Fibroblast of gingiva (primary cell): ENCODE measurements at regions not wholly inside any gene's neighbourhood (a gene's known extent, or its start where the extent isn't known, plus 50 kb on each side); places are given as distances from the start of the nearest gene placed in this dataset.
A peak's percentile ranks its signal among the peaks of the same experiment; 100 is the strongest.
"Not testable (repeated sequence)": the region's sequence is repeated elsewhere in the genome, so short reads cannot be mapped to it uniquely, and the experiment has no call there.

Experiments used
- DNase-seq: peaks from one replicate; pipeline ENCODE4 v3.0.0-alpha.2; 2011; ENCODE audit warnings: low read depth

- not testable (repeated sequence) for DNase-seq
Observed at GRCh38 chr15:59783774-59784520, 94.8 kb upstream of the BNIP2 start.

DNA sequence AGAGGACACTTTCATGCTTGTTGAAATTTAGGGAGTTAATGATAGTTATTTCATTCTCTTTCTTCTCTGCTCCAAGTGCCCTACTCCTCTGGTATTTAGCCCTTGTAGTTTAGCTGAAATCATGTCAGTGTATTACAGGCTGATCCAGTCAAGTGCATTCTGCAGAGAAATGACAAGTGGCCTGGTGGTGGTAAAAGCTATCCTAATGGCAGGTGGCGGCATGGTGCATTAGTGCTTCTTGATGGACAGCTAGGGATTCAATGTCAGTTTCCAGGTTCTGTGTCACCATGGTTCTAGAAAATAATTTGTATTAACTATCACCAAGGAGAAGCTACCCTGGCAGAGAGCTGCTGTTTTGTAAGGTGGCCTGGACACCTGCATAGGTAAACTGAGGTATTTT, 90.0 kb upstream of the BNIP2 start:
- no peak for DNase-seq

DNA sequence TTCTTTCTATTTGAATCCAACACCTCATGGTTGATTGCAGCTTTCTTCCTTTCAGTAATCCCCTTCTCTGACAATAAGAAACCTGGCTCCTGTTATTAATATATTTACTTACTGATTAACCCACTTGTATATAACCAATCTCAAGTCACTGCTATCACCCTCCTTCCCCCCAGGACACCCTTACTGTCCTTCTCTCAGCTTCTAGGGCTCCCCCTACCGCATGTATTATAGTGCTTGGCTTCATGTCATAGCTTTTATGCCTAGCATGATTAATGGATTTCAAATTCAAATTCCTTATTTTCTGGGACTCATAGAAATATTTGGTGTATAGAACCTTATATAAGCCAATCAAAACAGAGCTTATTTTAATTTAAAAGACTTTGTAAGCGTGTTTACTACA, 75.7 kb upstream of the BNIP2 start:
- DNase-seq: no peak

DNA sequence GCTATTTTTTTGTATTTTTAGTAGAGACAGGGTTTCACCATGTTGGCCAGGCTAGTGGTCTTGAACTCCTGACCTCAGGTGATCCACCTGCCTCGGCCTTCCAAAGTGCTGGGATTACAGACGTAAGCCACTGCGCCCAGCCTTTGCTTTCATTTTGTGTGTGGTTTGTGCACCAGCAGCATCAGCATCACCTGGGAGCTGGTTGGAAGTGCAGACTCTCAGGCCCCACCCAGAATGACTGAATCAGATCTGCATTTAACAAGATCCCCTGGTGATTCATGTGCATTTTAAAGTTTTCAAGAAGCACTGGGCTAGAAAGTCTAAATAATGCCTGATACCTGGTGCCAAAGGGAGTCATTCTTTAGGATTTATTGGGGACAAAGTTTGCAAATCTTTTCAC, 73.4 kb upstream of the BNIP2 start:
- DNase-seq: no peak

DNA sequence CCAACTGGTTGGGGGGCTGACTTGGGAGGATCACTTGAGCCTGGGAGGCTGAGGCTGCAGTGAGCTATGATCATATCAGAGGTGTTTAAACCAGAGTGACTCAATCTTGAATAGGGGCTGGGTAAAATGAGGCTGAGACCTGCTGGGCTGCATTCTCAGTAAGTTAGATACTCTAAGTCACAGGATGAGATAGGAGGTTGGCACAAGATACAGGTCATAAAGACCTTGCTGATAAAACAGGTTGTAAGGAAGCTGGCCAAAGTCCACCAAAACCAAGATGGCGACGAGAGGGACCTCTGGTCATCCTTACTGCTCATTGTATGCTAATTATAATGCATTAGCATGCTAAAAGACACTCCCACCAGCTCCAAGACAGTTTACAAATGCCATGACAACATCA, 71.1 kb upstream of the BNIP2 start:
- not testable (repeated sequence) for DNase-seq

GRCh38 chr15:59751552-59752413, 62.7 kb upstream of the BNIP2 start:
- DNase-seq: no peak

DNA sequence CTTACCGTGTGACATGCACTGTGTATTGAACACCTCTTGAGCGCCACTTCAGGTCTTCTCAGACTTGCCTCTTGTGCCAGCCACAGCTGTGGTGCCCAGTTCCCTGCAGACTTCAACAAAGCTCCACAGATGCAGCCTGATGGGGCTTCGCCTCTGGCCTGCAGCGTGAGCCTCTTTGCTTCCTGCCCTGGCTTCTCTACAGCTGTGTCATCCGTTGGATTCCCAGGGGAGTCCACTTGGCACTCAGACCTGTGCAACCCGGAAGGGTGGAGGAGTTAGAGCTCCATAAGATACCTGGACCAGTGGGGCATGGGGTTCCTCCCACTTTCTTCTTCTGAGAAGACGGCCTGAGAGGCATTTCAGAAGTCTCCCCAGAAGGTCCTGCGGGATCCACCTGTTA, 57.7 kb upstream of the BNIP2 start:
- DNase-seq: no peak

DNA sequence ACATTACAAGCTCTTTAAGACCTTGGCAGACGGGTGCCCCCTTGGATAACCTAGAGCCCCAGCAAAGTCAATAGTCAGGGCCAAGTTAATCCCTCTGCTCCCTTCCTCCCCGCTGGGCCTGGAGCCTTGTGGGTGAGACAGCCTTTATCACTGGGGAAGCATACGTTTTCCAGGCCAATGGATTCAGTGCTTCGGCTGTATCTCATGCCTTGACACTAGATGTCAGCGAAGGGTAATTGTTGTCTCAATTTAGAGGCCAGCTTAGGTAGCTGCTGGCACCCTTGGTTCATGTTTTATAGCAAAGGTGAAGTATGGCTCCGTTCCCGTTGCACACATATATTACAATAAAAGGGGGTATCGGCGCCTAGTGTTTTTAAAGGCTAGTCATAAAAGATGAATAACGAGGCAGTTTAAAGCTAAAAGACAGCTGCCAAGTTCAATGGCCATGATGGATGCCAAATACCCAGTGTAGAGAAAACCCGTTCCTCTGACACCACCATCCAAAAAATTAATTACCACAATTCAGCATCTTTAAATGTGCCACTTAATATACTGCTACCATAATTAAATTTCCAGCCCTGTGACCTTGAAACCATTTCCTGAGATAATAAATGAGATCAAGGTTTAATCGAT, 52.3 kb upstream of the BNIP2 start:
- DNase-seq: peak; percentile 5

DNA sequence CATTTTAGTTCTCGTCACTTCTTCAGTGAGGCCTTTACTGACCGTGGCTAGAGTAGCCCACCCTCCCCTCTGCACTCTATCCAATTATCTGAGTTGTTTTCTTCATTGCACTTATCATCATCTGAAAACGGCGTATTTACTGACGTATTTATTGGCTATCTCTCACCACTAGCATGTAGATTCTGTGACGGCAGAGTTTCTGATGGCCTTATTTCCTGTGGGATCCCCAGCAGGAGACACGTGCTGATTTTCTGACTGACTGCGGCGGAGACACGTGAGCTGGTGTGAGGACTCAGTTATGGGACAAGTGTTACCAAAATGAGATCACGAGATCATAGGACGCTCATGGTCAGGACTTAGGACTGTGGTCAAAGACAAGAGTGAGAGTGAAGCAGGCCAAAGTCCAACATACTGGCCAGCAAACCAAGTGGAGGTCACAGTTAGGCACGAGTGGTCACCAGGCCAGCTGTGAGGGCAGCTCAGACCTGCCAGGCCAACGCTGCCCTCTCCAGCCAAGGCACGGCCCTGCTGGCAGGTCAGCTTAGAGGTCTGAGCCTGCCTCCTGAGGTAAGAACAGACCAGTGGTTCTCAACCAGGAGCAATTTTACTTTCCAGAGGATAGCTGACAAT, 50.6 kb upstream of the BNIP2 start:
- DNase-seq: no peak
